Endothelial cell of umbilical vein (primary cell): ENCODE measurements at regions not wholly inside any gene's neighbourhood (a gene's known extent, or its start where the extent isn't known, plus 50 kb on each side); places are given as distances from the start of the nearest gene placed in this dataset.

ENCODE experiments used
- BruUV-seq: library from RNA; stranded (reverse); fragments of 400-500 nt; replicated peaks from 2 replicates; lab custom pipeline; 2021; lab: Mats Ljungman, UMichigan
- CTCF ChIA-PET: fragments of 300-600, 350-600 bp; sonication (Branson Sonifier 250); formaldehyde crosslinking; loops from one replicate; lab custom pipeline; 2021; ENCODE audit warnings: antibody characterized with exemption, inconsistent platforms; lab: Charles Lee
- POLR2A ChIA-PET: fragments of 300-600, 350-600 bp; sonication (Branson Sonifier 250); formaldehyde crosslinking; loops from one replicate; lab custom pipeline; 2021; ENCODE audit warnings: antibody characterized with exemption, inconsistent platforms; lab: Charles Lee
- DNase-seq: peaks from one replicate; pipeline ENCODE4 v3.0.0-alpha.2; 2011; ENCODE audit warnings: low read depth, low spot score
- FAIRE-seq: peaks from 2 replicates; lab custom pipeline; 2011; peaks lifted over from hg19 to GRCh38; lab: Jason Lieb, UNC
- H2AFZ ChIP-seq: 2 replicates; pipeline ENCODE4 v1.6.0; 2012; ENCODE audit warnings: low read depth, low read length, control low read depth, inconsistent platforms
- H3K27ac ChIP-seq: 2 replicates; pipeline ENCODE4 v1.5.1; 2011; ENCODE audit warnings: low read depth, mild to moderate bottlenecking, control low read depth, low read length, moderate library complexity; ENCODE audit not compliant: insufficient read depth
- H3K27me3 ChIP-seq, 2 experiments: 2 replicates each; pipeline versions ENCODE4 v1.6.0 to v1.6.1; 2011; ENCODE audit warnings: low read length in 2 of 2, mixed read lengths in 1 of 2; ENCODE audit not compliant: control insufficient read depth in 2 of 2, insufficient read depth in 2 of 2
- H3K36me3 ChIP-seq, 2 experiments: 2 replicates in 1 of 2; 3 replicates in 1 of 2; pipeline ENCODE4 v1.5.1; 2011; ENCODE audit warnings: low read length in 2 of 2, mild to moderate bottlenecking in 1 of 2, moderate library complexity in 1 of 2; ENCODE audit not compliant: control insufficient read depth in 2 of 2, insufficient read depth in 2 of 2; ENCODE audit errors: extremely low read depth in 1 of 2
- H3K4me1 ChIP-seq: 3 replicates; pipeline ENCODE4 v1.5.1; 2011; ENCODE audit warnings: mild to moderate bottlenecking, low read length; ENCODE audit not compliant: control insufficient read depth, insufficient read depth; ENCODE audit errors: extremely low read depth
- H3K4me2 ChIP-seq: 2 replicates; pipeline ENCODE4 v1.6.1; 2011; ENCODE audit warnings: low read length, control low read depth, mixed read lengths; ENCODE audit not compliant: insufficient read depth
- H3K4me3 ChIP-seq, 3 experiments: fragments of 200-600 bp in 1 of 3; sonication (generic), shearing (Covaris generic) in 1 of 3; replicated peaks in 1 of 3; 2 replicates each; pipeline ENCODE4 v1.5.1; 2011 to 2016; ENCODE audit warnings: control low read depth in 3 of 3, low read length in 3 of 3, mild to moderate bottlenecking in 2 of 3, inconsistent platforms in 1 of 3, low read depth in 1 of 3, moderate library complexity in 1 of 3; ENCODE audit not compliant: insufficient read depth in 1 of 3
- H3K79me2 ChIP-seq: 2 replicates; pipeline ENCODE4 v1.6.0; 2012; ENCODE audit warnings: low read length, inconsistent platforms; ENCODE audit not compliant: control insufficient read depth, insufficient read depth
- H3K9ac ChIP-seq: replicated peaks from 2 replicates; pipeline ENCODE3; 2011; ENCODE audit warnings: low read length, control low read depth; ENCODE audit not compliant: insufficient read depth; ENCODE audit errors: extremely low read depth
- H3K9me1 ChIP-seq: replicated peaks from 3 replicates; pipeline ENCODE4 v1.6.0; 2011; ENCODE audit warnings: mild to moderate bottlenecking, low read length; ENCODE audit not compliant: control insufficient read depth, insufficient read depth; ENCODE audit errors: extremely low read depth
- H3K9me3 ChIP-seq: replicated peaks from 2 replicates; pipeline ENCODE4 v1.5.1; 2012; ENCODE audit warnings: low read length, inconsistent platforms; ENCODE audit not compliant: control insufficient read depth, insufficient read depth
- H4K20me1 ChIP-seq: replicated peaks from 2 replicates; pipeline ENCODE3; 2011; ENCODE audit warnings: mild to moderate bottlenecking, low read length; ENCODE audit not compliant: control insufficient read depth, insufficient read depth; ENCODE audit errors: extremely low read depth
- EZH2 ChIP-seq: IDR thresholded peaks from 2 replicates; pipeline ENCODE4 v1.6.1; 2012; ENCODE audit warnings: borderline replicate concordance, low read depth, mild to moderate bottlenecking, moderate library complexity, low read length, inconsistent platforms; ENCODE audit not compliant: severe bottlenecking
- FOS ChIP-seq: IDR thresholded peaks from 2 replicates; pipeline ENCODE4 v1.6.1; 2011; ENCODE audit warnings: mild to moderate bottlenecking, low read length, moderate library complexity, borderline replicate concordance; ENCODE audit not compliant: insufficient read depth
- GATA2 ChIP-seq: IDR thresholded peaks from 2 replicates; pipeline ENCODE4 v1.7.0; 2011; ENCODE audit warnings: low read depth, mild to moderate bottlenecking, moderate library complexity, mixed read lengths, low read length; ENCODE audit not compliant: insufficient read length, insufficient read depth
- JUN ChIP-seq: IDR thresholded peaks from 2 replicates; pipeline ENCODE4 v1.6.1; 2011; ENCODE audit warnings: borderline replicate concordance, low read depth; ENCODE audit not compliant: insufficient read length, insufficient read depth
- MYC ChIP-seq: IDR thresholded peaks from one replicate; pipeline ENCODE4 v1.6.1; 2011; ENCODE audit warnings: mild to moderate bottlenecking, low read depth, low read length
- POLR2A ChIP-seq: IDR thresholded peaks from 2 replicates; pipeline ENCODE4 v1.6.1; 2012; ENCODE audit warnings: low read depth, mild to moderate bottlenecking, control low read depth, low read length
- POLR2AphosphoS5 ChIP-seq: IDR thresholded peaks from 2 replicates; pipeline ENCODE4 v1.6.1; 2012; ENCODE audit warnings: low read depth, mild to moderate bottlenecking, control low read depth, low read length, moderate library complexity; ENCODE audit not compliant: insufficient read depth
- dilution Hi-C: fragments of 300-500 bp; cut with MboI; formaldehyde crosslinking; loops from one replicate; pipeline ENCODE4 v1.15.0; 2019; ENCODE audit warnings: low sequenced_read_pairs; ENCODE audit not compliant: extremely low pct_ligation_motif_present
- intact Hi-C: fragments of 100-400 bp; cut with micrococcal nuclease; formaldehyde crosslinking; loops from one replicate; pipeline ENCODE4 v1.10.0; 2022
- TF ChIP-seq, protein P1 (sequence below), 2 donors: IDR thresholded peaks; 1 replicate in 1 of 2; 2 replicates in 1 of 2; pipeline ENCODE4 v1.5.1; 2011; ENCODE audit warnings: low read length in 2 of 2, mild to moderate bottlenecking in 2 of 2, moderate library complexity in 2 of 2, control low read depth in 1 of 2, inconsistent platforms in 1 of 2, low read depth in 1 of 2; ENCODE audit not compliant: insufficient read depth in 1 of 2; ENCODE audit errors: extremely low read depth in 1 of 2
- TF ChIP-seq, protein P2 (sequence below): IDR thresholded peaks from 2 replicates; pipeline ENCODE4 v1.6.1; 2011; ENCODE audit not compliant: insufficient read depth, insufficient read length

DNA sequence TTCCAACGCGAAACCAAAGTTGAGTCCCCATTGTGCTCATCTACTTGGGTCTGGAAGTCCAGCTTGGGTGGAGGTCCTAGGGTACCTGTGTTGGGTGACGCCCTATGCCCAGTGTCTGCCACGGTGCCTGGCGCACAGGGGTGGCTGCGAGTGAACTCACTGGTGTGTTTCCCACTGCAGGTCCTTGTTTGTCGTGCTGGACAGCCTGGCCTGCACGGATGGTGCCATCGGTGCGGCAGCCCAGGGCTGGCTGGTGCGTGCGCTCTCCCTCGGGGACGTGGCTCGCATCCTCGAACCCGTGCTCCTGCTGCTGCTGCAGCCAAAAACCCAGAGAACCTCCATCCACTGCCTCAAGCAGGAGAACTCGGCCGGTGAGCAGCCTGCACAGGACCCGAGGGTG is 80.4 kb upstream of the MORC3 start:
- H3K4me3 ChIP-seq = no peak overlapping the region
- H3K9me3 ChIP-seq = no peaks in the 10 kb centered on the region
- no peak overlapping the region for H3K27ac ChIP-seq
- ChIA-PET CTCF (no interaction called here), POLR2A (no interaction called here)
- no peak overlapping the region for H2AFZ ChIP-seq
- DNase-seq = no peak
- H3K9ac ChIP-seq = no peak overlapping the region
- no peaks in the 10 kb centered on the region for H3K36me3 ChIP-seq
- TF ChIP-seq JUN = no peak
- TF ChIP-seq, protein P1, sequence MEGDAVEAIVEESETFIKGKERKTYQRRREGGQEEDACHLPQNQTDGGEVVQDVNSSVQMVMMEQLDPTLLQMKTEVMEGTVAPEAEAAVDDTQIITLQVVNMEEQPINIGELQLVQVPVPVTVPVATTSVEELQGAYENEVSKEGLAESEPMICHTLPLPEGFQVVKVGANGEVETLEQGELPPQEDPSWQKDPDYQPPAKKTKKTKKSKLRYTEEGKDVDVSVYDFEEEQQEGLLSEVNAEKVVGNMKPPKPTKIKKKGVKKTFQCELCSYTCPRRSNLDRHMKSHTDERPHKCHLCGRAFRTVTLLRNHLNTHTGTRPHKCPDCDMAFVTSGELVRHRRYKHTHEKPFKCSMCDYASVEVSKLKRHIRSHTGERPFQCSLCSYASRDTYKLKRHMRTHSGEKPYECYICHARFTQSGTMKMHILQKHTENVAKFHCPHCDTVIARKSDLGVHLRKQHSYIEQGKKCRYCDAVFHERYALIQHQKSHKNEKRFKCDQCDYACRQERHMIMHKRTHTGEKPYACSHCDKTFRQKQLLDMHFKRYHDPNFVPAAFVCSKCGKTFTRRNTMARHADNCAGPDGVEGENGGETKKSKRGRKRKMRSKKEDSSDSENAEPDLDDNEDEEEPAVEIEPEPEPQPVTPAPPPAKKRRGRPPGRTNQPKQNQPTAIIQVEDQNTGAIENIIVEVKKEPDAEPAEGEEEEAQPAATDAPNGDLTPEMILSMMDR (IDR thresholded peaks at IDR 0.05; ENCODE audit: extremely low read depth in 1 of 2, insufficient read depth in 1 of 2, low read depth in 1 of 2, low read length in 2 of 2) = no peak
- no peak for TF ChIP-seq EZH2
- no peak for TF ChIP-seq POLR2AphosphoS5
- no peak for TF ChIP-seq FOS
- no peak for TF ChIP-seq GATA2
- TF ChIP-seq, protein P2, sequence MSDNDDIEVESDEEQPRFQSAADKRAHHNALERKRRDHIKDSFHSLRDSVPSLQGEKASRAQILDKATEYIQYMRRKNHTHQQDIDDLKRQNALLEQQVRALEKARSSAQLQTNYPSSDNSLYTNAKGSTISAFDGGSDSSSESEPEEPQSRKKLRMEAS = no peak
- TF ChIP-seq MYC = no peak
- TF ChIP-seq POLR2A = no peak
- H3K4me1 ChIP-seq = no peaks in the 10 kb centered on the region
- H3K79me2 ChIP-seq = no peaks in the 10 kb centered on the region
- intact Hi-C loops = no loop called here
- H3K27me3 ChIP-seq = no peaks in the 10 kb centered on the region
- no peaks in the 10 kb centered on the region for H3K9me1 ChIP-seq
- FAIRE-seq = no peak
- no peak overlapping the region for H3K4me2 ChIP-seq
- no peaks in the 10 kb centered on the region for H4K20me1 ChIP-seq
- dilution Hi-C loops = no loop called here
- no TSS peak for BruUV-seq
